ENCODE measurements at regions not wholly inside any gene's neighbourhood (a gene's known extent, or its start where the extent isn't known, plus 50 kb on each side); places are given as distances from the start of the nearest gene placed in this dataset.

DNA sequence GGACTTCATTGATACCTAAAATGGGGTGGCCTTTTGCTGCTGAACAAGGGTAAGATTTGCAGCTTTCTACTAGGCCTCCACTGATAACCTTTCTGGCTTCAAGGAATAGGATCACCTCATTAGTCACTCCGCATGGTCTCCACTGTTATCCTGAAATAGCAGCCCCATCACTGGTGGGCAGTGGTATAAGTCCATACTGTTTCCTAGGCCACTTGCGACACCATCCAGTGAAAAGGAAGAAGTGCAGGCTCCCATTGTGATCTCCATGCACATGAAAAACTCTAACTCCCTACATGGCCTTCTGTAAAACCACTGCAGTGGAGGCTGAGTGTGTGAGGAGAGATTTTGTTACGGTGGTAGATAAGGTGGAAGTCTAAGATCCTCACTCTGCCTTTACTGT, 1455.9 kb downstream of the SI start:
- 74% methylated on average over 3 of the region's 3 CpGs for WGBS
- intact Hi-C loops (cut with DNase I): no loop called here
- H3K9me3 ChIP-seq: no peaks in the 10 kb centered on the region
- TF ChIP-seq POLR2A (IDR thresholded peaks at IDR 0.05; ENCODE audit: low read depth) (no peak), POLR2AphosphoS5 (IDR thresholded peaks at IDR 0.05) (no peak), EP300 (IDR thresholded peaks at IDR 0.05) (no peak)
- TF ChIP-seq, protein P1, sequence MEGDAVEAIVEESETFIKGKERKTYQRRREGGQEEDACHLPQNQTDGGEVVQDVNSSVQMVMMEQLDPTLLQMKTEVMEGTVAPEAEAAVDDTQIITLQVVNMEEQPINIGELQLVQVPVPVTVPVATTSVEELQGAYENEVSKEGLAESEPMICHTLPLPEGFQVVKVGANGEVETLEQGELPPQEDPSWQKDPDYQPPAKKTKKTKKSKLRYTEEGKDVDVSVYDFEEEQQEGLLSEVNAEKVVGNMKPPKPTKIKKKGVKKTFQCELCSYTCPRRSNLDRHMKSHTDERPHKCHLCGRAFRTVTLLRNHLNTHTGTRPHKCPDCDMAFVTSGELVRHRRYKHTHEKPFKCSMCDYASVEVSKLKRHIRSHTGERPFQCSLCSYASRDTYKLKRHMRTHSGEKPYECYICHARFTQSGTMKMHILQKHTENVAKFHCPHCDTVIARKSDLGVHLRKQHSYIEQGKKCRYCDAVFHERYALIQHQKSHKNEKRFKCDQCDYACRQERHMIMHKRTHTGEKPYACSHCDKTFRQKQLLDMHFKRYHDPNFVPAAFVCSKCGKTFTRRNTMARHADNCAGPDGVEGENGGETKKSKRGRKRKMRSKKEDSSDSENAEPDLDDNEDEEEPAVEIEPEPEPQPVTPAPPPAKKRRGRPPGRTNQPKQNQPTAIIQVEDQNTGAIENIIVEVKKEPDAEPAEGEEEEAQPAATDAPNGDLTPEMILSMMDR (IDR thresholded peaks at IDR 0.05): no peak
- H3K4me3 ChIP-seq: no peak overlapping the region
- H3K36me3 ChIP-seq: no peaks in the 10 kb centered on the region
- no peak for DNase-seq (ENCODE audit: extremely low spot score)
- H3K27ac ChIP-seq (replicated peaks in 1 of 4): no peak overlapping the region
- H3K4me1 ChIP-seq: no peaks in the 10 kb centered on the region
- H3K27me3 ChIP-seq: no peaks in the 10 kb centered on the region

DNA sequence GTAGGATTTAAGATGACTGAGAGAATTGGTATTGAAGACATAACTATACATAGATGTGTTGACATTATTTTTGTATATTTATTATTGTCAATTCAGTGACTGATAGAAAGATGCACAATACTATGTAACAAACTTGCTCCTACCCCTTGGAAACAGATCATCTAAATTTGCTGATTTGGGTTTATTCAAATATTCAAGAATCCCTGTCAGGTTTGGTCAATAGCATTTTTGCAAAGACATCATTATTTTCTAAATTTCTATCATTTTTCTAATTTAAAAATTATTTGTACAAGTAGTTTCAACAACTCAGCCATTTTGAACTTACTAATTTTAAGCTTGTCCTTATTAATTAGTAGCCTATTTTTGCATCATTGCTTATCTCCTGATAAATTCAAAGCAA, 1463.4 kb downstream of the SI start:
- Histone ChIP-seq H3K27ac (replicated peaks in 1 of 4) (no peak overlapping the region), H3K4me3 (no peak overlapping the region), H3K4me1 (no peaks in the 10 kb centered on the region), H3K27me3 (no peaks in the 10 kb centered on the region), H3K36me3 (no peaks in the 10 kb centered on the region), H3K9me3 (no peaks in the 10 kb centered on the region)
- DNase-seq (ENCODE audit: extremely low spot score): no peak
- intact Hi-C loops (cut with DNase I): no loop called here
- no peak for TF ChIP-seq EP300 (IDR thresholded peaks at IDR 0.05)
- no peak for TF ChIP-seq POLR2A (IDR thresholded peaks at IDR 0.05; ENCODE audit: low read depth)
- no peak for TF ChIP-seq POLR2AphosphoS5 (IDR thresholded peaks at IDR 0.05)
- TF ChIP-seq, protein P1 (IDR thresholded peaks at IDR 0.05): no peak

DNA sequence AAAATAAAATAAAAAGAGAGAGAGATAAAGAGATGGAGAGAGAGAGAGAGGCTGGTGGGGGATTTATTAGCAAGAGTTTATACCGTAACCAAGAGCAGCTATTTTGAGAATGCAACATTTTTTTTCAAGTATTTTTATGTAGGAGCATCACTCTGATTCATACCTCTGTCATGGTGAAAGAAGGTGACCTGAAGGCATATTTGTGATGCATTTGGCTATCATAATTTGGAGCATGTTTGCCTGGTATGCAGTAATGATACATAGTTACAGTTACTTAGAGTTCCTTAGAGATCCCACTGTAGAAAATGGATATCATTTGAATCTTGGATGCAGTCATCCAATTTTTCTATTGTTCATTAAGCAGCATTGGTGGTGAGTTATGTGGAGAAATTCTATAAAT, 1472.4 kb downstream of the SI start:
- no peaks in the 10 kb centered on the region for H3K9me3 ChIP-seq
- TF ChIP-seq, protein P1 (IDR thresholded peaks at IDR 0.05): no peak
- TF ChIP-seq EP300 (IDR thresholded peaks at IDR 0.05) (no peak), POLR2AphosphoS5 (IDR thresholded peaks at IDR 0.05) (no peak), POLR2A (IDR thresholded peaks at IDR 0.05; ENCODE audit: low read depth) (no peak)
- H3K27me3 ChIP-seq: no peaks in the 10 kb centered on the region
- no peak for DNase-seq (ENCODE audit: extremely low spot score)
- no peaks in the 10 kb centered on the region for H3K36me3 ChIP-seq
- H3K4me3 ChIP-seq: no peak overlapping the region
- 91% methylated on average over 1 of the region's 1 CpG for WGBS
- H3K4me1 ChIP-seq: no peaks in the 10 kb centered on the region
- H3K27ac ChIP-seq (replicated peaks in 1 of 4): no peak overlapping the region
- intact Hi-C loops (cut with DNase I): no loop called here

DNA sequence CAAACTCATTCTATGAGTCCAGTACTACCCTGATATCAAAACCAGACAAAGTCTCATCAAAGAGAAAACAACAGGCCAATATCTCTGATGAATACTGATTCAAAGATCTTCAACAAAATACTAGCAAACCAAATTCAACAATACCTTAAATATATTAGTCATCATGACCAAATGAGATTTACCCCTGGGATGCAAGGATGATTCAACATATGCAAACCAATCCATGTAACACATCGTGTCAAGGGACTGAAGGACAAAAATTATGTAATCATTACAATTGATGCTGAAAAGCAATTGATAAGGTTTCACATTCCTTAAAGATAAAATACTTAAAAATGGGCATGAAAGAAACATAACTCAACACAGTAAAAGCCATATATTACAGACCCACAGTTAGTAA, 1476.9 kb downstream of the SI start:
- intact Hi-C loops (cut with DNase I): no loop called here
- Histone ChIP-seq H3K27ac (replicated peaks in 1 of 4) (no peak overlapping the region), H3K4me3 (no peak overlapping the region), H3K4me1 (no peaks in the 10 kb centered on the region), H3K9me3 (no peaks in the 10 kb centered on the region), H3K36me3 (no peaks in the 10 kb centered on the region), H3K27me3 (no peaks in the 10 kb centered on the region)
- no peak for DNase-seq (ENCODE audit: extremely low spot score)
- WGBS: 93% methylated on average over 1 of the region's 1 CpG
- no peak for TF ChIP-seq POLR2A (IDR thresholded peaks at IDR 0.05; ENCODE audit: low read depth)
- no peak for TF ChIP-seq EP300 (IDR thresholded peaks at IDR 0.05)
- no peak for TF ChIP-seq POLR2AphosphoS5 (IDR thresholded peaks at IDR 0.05)
- TF ChIP-seq, protein P1 (IDR thresholded peaks at IDR 0.05): no peak

DNA sequence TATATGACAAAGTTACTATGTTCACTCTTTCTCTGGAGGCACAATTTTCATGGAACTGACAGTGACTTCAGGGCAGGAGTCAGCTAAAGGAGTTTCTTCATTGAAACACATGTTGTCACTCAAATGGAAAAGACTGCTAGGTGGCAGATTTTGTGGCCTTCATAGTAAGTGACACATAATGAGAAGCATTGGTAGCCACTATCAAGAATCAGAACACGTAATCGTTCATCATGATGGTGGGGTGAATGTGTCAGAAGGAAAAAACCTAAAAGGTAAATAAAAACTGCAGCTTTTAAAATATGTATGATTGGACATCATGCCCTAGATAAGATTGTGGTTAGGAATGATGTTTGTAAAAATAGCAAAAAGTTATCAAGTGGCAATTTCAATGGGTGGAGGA, 1491.0 kb downstream of the SI start:
- H3K27ac ChIP-seq (replicated peaks in 1 of 4): no peak overlapping the region
- no peaks in the 10 kb centered on the region for H3K4me1 ChIP-seq
- peaks cover 0 to 5% (median 0%) of the 10 kb centered on the region in 4 donors for H3K9me3 ChIP-seq
- 98% methylated on average over 2 of the region's 2 CpGs for WGBS
- no peaks in the 10 kb centered on the region for H3K36me3 ChIP-seq
- DNase-seq (ENCODE audit: extremely low spot score): no peak
- intact Hi-C loops (cut with DNase I): no loop called here
- H3K27me3 ChIP-seq: no peaks in the 10 kb centered on the region
- H3K4me3 ChIP-seq: no peak overlapping the region
- TF ChIP-seq POLR2A (IDR thresholded peaks at IDR 0.05; ENCODE audit: low read depth): no peak
- TF ChIP-seq, protein P1 (IDR thresholded peaks at IDR 0.05): no peak
